ENCODE measurements at regions not wholly inside any gene's neighbourhood (a gene's known extent, or its start where the extent isn't known, plus 50 kb on each side); places are given as distances from the start of the nearest gene placed in this dataset.

GRCh38 chr5:41574391-41574790, 64.0 kb upstream of the PLCXD3 start:
- TF ChIP-seq CTCF (conservative IDR thresholded peaks at IDR 0.05; ENCODE audit: low read depth, low read length) (no peak), POLR2A (IDR thresholded peaks at IDR 0.05; ENCODE audit: low read depth, low read length) (no peak), USF2 (IDR thresholded peaks at IDR 0.05; ENCODE audit: low read depth, low read length) (no peak), RAD21 (IDR thresholded peaks at IDR 0.05; ENCODE audit: low read length) (no peak), SMC3 (IDR thresholded peaks at IDR 0.05; ENCODE audit: low read depth, low read length) (no peak), MAZ (IDR thresholded peaks at IDR 0.05; ENCODE audit: borderline replicate concordance, low read depth, low read length) (no peak), CEBPB (IDR thresholded peaks at IDR 0.05; ENCODE audit: low read depth, low read length) (no peak), BHLHE40 (IDR thresholded peaks at IDR 0.05; ENCODE audit: low read depth, low read length) (no peak), ELK1 (IDR thresholded peaks at IDR 0.05; ENCODE audit: borderline replicate concordance, low read depth, low read length) (no peak), FOS (IDR thresholded peaks at IDR 0.05; ENCODE audit: low read depth, low read length) (no peak), MXI1 (IDR thresholded peaks at IDR 0.05; ENCODE audit: borderline replicate concordance, low read depth, low read length) (no peak), MAFK (IDR thresholded peaks at IDR 0.05; ENCODE audit: low read depth, low read length) (no peak), RFX5 (IDR thresholded peaks at IDR 0.05; ENCODE audit: low read depth, low read length) (no peak), RCOR1 (IDR thresholded peaks at IDR 0.05; ENCODE audit: insufficient replicate concordance, low read length) (no peak)
